SW480 (cell line): ENCODE measurements at regions not wholly inside any gene's neighbourhood (a gene's known extent, or its start where the extent isn't known, plus 50 kb on each side); places are given as distances from the start of the nearest gene placed in this dataset.
"Not testable (repeated sequence)": the region's sequence is repeated elsewhere in the genome, so short reads cannot be mapped to it uniquely, and the experiment has no call there.

Experiments
- DNase-seq: peaks from one replicate; pipeline ENCODE4 v3.0.0-alpha.2; 2016; ENCODE audit warnings: low spot score

DNA sequence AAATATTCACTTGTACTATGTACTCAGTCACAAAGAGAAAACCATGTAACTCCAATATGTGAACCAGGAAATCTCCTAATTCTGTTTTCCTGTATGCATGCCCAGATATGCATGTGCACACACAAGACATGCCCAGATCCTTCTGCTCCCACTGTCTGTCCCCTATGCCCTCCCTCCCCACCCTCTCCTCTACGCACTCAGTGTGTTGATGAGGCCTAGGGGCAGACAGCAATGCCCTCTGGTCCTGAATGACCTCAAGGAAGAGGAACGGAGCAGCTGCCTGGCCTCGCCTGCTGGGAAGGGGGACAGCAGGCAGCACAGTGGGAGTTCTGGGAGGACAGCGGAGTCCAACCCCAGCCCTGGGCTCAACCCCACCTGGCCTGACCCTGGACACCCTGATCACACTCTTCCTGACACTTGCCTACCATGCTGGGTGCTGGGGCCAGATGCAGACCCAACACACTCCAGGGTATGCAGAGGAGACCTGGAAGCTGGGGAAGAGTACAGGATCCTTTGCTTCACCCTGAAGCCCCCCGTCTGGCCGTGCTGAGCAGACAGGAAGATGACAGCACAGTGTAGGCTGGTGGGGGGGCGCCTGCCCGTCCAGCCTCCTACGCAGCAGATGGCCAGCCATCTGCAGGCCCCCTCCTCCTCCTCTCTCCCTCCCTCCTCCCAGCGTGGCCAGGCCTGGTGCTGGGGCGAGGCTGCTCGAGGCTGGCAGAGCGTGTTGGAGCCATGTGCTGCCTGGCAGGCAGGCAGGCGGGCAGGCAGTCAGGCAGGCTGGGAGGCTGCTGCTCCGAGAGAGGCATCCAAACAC is 106.6 kb upstream of the NCOR2 start:
- no peak for DNase-seq

- DNase-seq: not testable (repeated sequence)
These were observed 101.9 kb upstream of the NCOR2 start for GRCh38 chr12:124669271-124669721.

GRCh38 chr12:124668602-124669001 is 101.2 kb upstream of the NCOR2 start:
- DNase-seq: no peak

- DNase-seq: peak; percentile 93
These were observed 100.3 kb upstream of the NCOR2 start for GRCh38 chr12:124667506-124668326.

DNA sequence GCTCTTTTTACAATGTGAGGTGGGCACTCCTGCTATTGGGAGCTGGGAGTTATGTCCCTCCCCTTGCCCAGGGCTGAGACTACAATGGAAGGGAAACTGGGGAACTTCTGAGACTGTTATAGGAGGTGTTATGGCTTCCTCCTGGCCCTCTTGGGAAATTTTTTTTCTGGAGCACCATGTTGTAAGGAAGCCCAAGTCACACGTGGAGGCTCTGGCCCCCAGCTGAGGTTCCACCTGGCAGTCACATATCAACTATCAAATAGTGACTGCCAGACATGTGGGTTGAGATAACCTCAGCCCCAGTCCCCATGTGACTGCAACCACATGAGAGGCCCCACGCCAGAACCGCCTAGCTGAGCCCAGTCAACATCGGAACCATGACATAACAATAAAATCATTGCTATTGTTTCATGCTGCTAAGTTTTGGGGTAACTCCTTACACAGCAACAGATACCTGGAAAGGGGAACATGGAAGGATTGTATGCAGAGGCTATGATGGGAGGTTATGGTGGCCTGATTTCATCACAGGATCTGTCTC is 99.4 kb upstream of the NCOR2 start:
- no peak for DNase-seq

DNA sequence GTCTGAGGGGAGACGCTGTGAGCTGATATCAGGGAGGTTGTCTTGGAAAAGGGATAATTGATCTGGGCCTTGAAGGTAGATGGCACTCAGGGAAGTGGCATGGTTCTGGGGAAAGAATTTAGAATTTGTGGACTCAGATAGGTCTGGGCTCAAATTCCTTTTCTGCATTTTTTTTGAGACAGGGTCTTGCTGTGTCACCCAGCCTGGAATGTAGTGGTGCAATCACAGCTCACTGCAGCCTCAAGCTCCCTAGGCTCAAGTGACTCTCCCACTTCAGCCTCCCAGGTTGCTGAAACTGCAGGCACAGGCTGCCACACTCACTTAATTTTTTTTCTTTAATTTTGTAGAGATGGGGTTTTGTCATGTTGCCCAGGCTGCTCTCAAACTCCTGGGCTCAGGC is 98.1 kb upstream of the NCOR2 start:
- no peak for DNase-seq

GRCh38 chr12:124664395-124665111 is 97.1 kb upstream of the NCOR2 start:
- DNase-seq: no peak

- no peak for DNase-seq
These were observed 96.5 kb upstream of the NCOR2 start for GRCh38 chr12:124663771-124664366.

DNA sequence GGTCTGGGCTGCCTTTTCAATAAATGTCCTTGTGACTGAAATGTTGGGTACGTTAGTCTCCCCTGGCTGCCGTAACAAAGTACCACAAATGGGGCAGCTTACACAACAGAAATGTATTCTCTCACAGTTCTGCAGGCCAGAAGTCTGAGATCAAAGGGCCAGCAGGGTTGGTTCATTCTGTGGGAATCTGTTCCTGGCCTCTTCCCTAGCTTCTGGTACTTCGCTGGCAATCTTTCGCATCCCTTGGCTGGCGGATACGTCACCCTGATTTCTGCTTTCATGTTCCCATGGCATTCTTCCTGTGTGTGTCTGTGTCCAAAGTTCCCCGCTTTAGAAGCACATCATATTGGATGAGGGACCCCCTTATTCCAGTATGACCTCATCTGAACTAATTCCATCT is 95.8 kb upstream of the NCOR2 start:
- DNase-seq: peak; percentile 58

GRCh38 chr12:124661341-124661740 is 93.9 kb upstream of the NCOR2 start:
- DNase-seq: no peak

- DNase-seq: no peak
These were observed 93.4 kb upstream of the NCOR2 start for GRCh38 chr12:124660851-124661250.

DNA sequence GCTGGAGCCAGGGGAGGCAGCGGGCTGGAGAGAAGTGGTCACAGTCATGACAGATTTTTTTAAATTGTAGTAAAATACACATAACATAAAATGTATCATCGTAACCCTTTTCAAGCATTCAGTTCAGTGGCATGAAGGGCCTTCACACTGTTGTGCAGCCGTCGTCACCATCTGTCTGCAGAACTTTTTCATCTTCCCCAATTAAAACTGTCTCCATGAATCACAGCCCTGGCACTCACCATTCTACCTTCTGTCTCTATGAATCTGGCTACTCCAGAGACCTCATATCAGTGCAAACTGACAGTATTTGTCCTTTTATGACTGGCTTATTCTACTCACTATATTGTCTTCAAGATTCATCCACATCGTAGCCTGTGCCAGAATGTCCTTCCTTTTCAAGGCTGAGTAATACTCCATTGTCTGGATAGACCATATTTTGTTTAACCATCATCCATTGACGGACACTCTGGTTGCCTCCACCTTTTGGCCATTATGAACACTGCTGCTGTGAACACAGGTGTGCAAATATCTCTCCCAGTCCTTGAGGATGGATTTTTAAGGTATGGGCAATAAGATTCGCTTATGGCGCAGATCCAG is 91.5 kb upstream of the NCOR2 start:
- no peak for DNase-seq

DNA sequence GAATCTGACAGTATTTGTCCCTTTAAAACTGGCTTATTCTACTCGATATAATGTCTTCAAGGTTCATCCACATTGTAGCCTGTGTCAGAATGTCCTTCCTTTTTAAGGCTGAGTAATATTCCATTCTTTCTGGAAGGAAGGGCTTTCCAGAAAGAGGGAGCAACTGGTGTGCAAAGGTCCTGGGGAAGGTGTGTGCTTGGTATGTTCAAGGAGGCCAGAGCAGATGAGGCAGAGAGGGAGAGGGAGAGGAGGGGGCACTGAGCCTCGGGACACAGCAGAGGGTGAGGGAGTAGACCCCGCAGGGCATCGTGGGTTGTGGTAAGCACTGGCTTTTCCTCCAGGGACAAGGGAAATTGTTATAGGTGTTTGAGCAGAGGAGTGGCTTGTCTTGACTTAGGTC is 90.9 kb upstream of the NCOR2 start:
- no peak for DNase-seq

- DNase-seq: no peak
These were observed 89.6 kb upstream of the NCOR2 start for GRCh38 chr12:124656947-124657434.

GRCh38 chr12:124655698-124656516 is 88.5 kb upstream of the NCOR2 start:
- no peak for DNase-seq

DNA sequence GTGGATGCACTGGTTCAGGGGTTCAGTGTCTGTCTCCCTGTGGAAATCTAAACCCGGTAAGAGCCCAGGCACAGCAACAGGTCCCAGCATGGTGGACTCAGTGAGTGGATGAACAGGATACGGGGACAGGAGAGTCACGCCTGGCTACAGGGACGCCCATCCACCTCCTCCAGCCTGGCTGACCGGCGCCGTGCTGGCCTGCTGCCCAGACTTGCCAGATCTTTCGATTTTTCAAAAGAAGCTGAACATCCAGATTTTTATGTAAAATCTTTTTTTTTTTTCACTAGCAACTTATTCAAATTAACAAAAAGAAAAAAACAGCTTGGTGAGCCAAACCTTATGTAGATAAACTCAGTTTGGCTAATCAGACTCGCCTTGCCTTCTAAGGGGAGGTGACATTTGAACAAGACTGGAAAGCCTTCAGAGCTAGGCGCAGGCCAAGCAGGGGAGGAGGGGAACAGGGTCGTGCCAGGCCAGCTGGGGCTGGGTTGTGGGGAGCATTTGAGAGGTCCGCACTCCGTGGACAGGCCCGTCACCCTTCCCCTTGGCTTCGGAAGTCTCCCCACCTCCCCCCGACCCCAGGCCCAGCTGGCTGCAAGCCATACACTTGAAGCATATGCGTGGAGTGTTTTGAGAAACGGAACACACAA is 87.8 kb upstream of the NCOR2 start:
- DNase-seq: no peak

DNA sequence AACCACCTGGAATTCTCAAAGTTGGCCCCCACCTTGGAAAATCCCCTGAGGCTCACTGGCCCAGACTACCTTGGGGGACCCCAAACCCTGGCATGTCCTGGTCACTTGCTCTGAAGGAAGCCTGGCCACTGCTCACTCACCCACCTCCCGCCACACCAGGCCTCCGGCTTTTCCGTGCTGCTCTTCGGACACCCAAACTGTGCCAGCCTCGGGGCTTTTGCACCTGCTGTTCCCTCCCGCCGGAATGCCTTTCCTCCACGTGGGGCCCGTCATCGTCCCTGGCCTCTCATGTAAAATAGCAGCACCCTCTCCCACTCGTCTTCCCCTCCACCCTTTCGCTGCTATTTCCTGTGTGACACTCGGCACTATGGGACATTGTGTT is 87.2 kb upstream of the NCOR2 start:
- no peak for DNase-seq

DNA sequence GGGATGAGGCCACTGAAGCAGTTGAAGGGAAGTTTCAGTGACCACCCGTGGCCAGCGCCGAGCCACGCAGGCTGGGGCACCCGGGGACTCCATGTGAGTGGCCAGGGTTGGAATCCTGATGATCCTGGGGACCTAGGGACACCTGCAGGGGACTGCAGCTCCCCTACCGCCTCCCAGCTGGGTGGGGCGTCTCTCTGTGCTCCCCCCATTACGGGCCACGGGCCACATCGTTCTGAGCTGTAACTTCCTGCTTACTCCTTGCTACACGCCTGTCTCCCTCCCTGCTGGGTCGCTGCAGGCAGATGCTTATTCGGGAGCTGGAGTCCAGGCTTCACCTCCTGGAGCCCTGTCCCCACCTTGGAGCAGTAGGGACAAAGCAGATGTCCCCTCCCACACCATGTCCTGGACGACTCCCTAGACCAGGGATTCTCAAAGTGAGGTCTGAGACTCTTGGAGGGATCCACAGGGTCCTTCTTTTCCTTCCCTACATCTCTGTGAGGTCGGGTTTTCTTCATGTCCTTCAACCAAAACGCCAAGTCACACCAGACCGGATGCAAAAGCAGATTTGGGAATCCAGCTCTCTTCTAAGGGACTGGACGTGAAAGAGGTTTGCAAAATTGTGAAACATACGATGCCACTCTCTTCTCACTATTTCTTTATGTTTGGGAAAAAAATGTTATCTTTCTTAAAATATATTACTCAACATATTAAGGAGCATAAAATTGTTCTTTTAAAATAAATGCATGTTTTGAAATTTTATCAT is 85.9 kb upstream of the NCOR2 start:
- DNase-seq: no peak

- no peak for DNase-seq
These were observed 85.2 kb upstream of the NCOR2 start for GRCh38 chr12:124652661-124653060.
